ENCODE measurements at regions not wholly inside any gene's neighbourhood (a gene's known extent, or its start where the extent isn't known, plus 50 kb on each side); places are given as distances from the start of the nearest gene placed in this dataset.
"Not testable (repeated sequence)": the region's sequence is repeated elsewhere in the genome, so short reads cannot be mapped to it uniquely, and the experiment has no call there.

GRCh38 chr13:84777316-84777715, 895.0 kb upstream of the SLITRK1 start:
- no TSS peak for BruUV-seq (replicated peaks)
- no peak for DNase-seq (ENCODE audit: low spot score)
- Histone ChIP-seq H3K4me3 (ENCODE audit: low read depth, low read length, poor library complexity, severe bottlenecking) (no peak overlapping the region), H3K9me3 (ENCODE audit: low read depth, low read length, poor library complexity, severe bottlenecking) (no peaks in the 10 kb centered on the region), H3K36me3 (ENCODE audit: insufficient read depth, low read length, poor library complexity, severe bottlenecking) (no peaks in the 10 kb centered on the region), H3K27ac (ENCODE audit: low read depth, low read length, poor library complexity, severe bottlenecking) (no peak overlapping the region), H3K4me1 (ENCODE audit: insufficient read depth, low read length, poor library complexity, severe bottlenecking) (no peaks in the 10 kb centered on the region), H3K27me3 (replicated peaks; ENCODE audit: insufficient read depth, low read depth, low read length, poor library complexity) (no peaks in the 10 kb centered on the region)
- POLR2A ChIA-PET (ENCODE audit: low non-redundant PET): no interaction called here
- CTCF ChIA-PET: no interaction called here
- no peak for TF ChIP-seq CTCF (conservative IDR thresholded peaks at IDR 0.05; ENCODE audit: low read depth, low read length)
- intact Hi-C loops (cut with micrococcal nuclease; ENCODE audit: unreplicated experiment): no loop called here

- DNase-seq (ENCODE audit: low spot score): no peak
- no peaks in the 10 kb centered on the region for H3K4me1 ChIP-seq (ENCODE audit: insufficient read depth, low read length, poor library complexity, severe bottlenecking)
- H3K36me3 ChIP-seq (ENCODE audit: insufficient read depth, low read length, poor library complexity, severe bottlenecking): no peaks in the 10 kb centered on the region
- intact Hi-C loops (cut with micrococcal nuclease; ENCODE audit: unreplicated experiment): no loop called here
- TF ChIP-seq CTCF (conservative IDR thresholded peaks at IDR 0.05; ENCODE audit: low read depth, low read length): no peak
- no peak for TF ChIP-seq EZH2 (IDR thresholded peaks at IDR 0.05; ENCODE audit: borderline replicate concordance, low read depth, low read length, poor library complexity, severe bottlenecking)
- POLR2A ChIA-PET (ENCODE audit: low non-redundant PET): no interaction called here
- no peak overlapping the region for H3K27ac ChIP-seq (ENCODE audit: low read depth, low read length, poor library complexity, severe bottlenecking)
- H3K9me3 ChIP-seq (ENCODE audit: low read depth, low read length, poor library complexity, severe bottlenecking): no peaks in the 10 kb centered on the region
- CTCF ChIA-PET: no interaction called here
- BruUV-seq (replicated peaks): no TSS peak
- H3K27me3 ChIP-seq (replicated peaks; ENCODE audit: insufficient read depth, low read depth, low read length, poor library complexity): no peaks in the 10 kb centered on the region
- H3K4me3 ChIP-seq (ENCODE audit: low read depth, low read length, poor library complexity, severe bottlenecking): no peak overlapping the region
Observed at GRCh38 chr13:84776593-84776992, 894.3 kb upstream of the SLITRK1 start.

GRCh38 chr13:84775920-84776319, 893.6 kb upstream of the SLITRK1 start:
- H3K9me3 ChIP-seq (ENCODE audit: low read depth, low read length, poor library complexity, severe bottlenecking); H3K4me1 ChIP-seq (ENCODE audit: insufficient read depth, low read length, poor library complexity, severe bottlenecking); H3K36me3 ChIP-seq (ENCODE audit: insufficient read depth, low read length, poor library complexity, severe bottlenecking); H3K27me3 ChIP-seq (replicated peaks; ENCODE audit: insufficient read depth, low read depth, low read length, poor library complexity); CTCF ChIA-PET; H3K27ac ChIP-seq (ENCODE audit: low read depth, low read length, poor library complexity, severe bottlenecking); intact Hi-C loops (cut with micrococcal nuclease; ENCODE audit: unreplicated experiment); H3K4me3 ChIP-seq (ENCODE audit: low read depth, low read length, poor library complexity, severe bottlenecking); DNase-seq (ENCODE audit: low spot score); BruUV-seq (replicated peaks); POLR2A ChIA-PET (ENCODE audit: low non-redundant PET): not testable (repeated sequence)

GRCh38 chr13:84774111-84774510, 891.8 kb upstream of the SLITRK1 start:
- intact Hi-C loops (cut with micrococcal nuclease; ENCODE audit: unreplicated experiment): no loop called here
- DNase-seq (ENCODE audit: low spot score): no peak
- Histone ChIP-seq H3K36me3 (ENCODE audit: insufficient read depth, low read length, poor library complexity, severe bottlenecking) (no peaks in the 10 kb centered on the region), H3K4me1 (ENCODE audit: insufficient read depth, low read length, poor library complexity, severe bottlenecking) (no peaks in the 10 kb centered on the region), H3K9me3 (ENCODE audit: low read depth, low read length, poor library complexity, severe bottlenecking) (no peaks in the 10 kb centered on the region), H3K27me3 (replicated peaks; ENCODE audit: insufficient read depth, low read depth, low read length, poor library complexity) (no peaks in the 10 kb centered on the region), H3K27ac (ENCODE audit: low read depth, low read length, poor library complexity, severe bottlenecking) (no peak overlapping the region), H3K4me3 (ENCODE audit: low read depth, low read length, poor library complexity, severe bottlenecking) (no peak overlapping the region)
- ChIA-PET POLR2A (ENCODE audit: low non-redundant PET) (interaction anchor here (0.5 kb wide), 1 partner anchor 144 kb away, joined by 3 read pairs; no protein-coding TSS in a partner anchor), CTCF (no interaction called here)
- BruUV-seq (replicated peaks): no TSS peak
- TF ChIP-seq EZH2 (IDR thresholded peaks at IDR 0.05; ENCODE audit: borderline replicate concordance, low read depth, low read length, poor library complexity, severe bottlenecking) (no peak), CTCF (conservative IDR thresholded peaks at IDR 0.05; ENCODE audit: low read depth, low read length) (no peak)
